Natural killer cell (primary cell): ENCODE measurements at regions not wholly inside any gene's neighbourhood (a gene's known extent, or its start where the extent isn't known, plus 50 kb on each side); places are given as distances from the start of the nearest gene placed in this dataset.

ENCODE experiments used
- ATAC-seq, 3 donors: fragments of 150-1000 bp in 2 of 3; fragments of 200-7000 bp in 1 of 3; cut with Tn5 transposase; 1 replicate in 1 of 3; 2 replicates in 2 of 3; pipeline ENCODE4 v1.10.0; 2021; ENCODE audit warnings: mild to moderate bottlenecking in 2 of 3, moderate library complexity in 2 of 3
- DNase-seq, 2 donors: peaks; one replicate each; pipeline versions ENCODE4 v3.0.0 to v3.0.0-alpha.2; 2013 to 2021; ENCODE audit warnings: mixed read lengths in 1 of 2
- H3K27ac ChIP-seq: one replicate; pipeline ENCODE4 v1.5.1; 2013; ENCODE audit warnings: mild to moderate bottlenecking, low read length
- H3K27me3 ChIP-seq: one replicate; pipeline ENCODE4 v1.6.1; 2013; ENCODE audit warnings: low read length; ENCODE audit not compliant: control insufficient read depth, insufficient read depth
- H3K36me3 ChIP-seq: one replicate; pipeline ENCODE4 v1.6.1; 2013; ENCODE audit warnings: low read length; ENCODE audit not compliant: control insufficient read depth, insufficient read depth
- H3K4me1 ChIP-seq: one replicate; pipeline ENCODE4 v1.6.1; 2013; ENCODE audit warnings: low read length; ENCODE audit not compliant: control insufficient read depth, insufficient read depth
- H3K4me3 ChIP-seq: one replicate; pipeline ENCODE4 v1.5.1; 2013; ENCODE audit warnings: low read length
- H3K9me3 ChIP-seq: one replicate; pipeline ENCODE4 v1.6.1; 2013; ENCODE audit warnings: low read length; ENCODE audit not compliant: control insufficient read depth, insufficient read depth
- H3K27ac Mint-ChIP-seq, 2 donors: one replicate each; pipeline ENCODE4 v1.8.0; 2022; ENCODE audit warnings: mild to moderate bottlenecking in 2 of 2, mixed read lengths in 2 of 2, moderate library complexity in 1 of 2
- H3K27me3 Mint-ChIP-seq, 2 donors: one replicate each; pipeline ENCODE4 v1.8.0; 2022; ENCODE audit warnings: low read depth in 2 of 2, mixed read lengths in 2 of 2
- H3K36me3 Mint-ChIP-seq: one replicate; pipeline ENCODE4 v1.8.0; 2022; ENCODE audit warnings: mixed read lengths
- H3K4me1 Mint-ChIP-seq, 2 donors: one replicate each; pipeline ENCODE4 v1.8.0; 2022; ENCODE audit warnings: mixed read lengths in 2 of 2
- H3K4me3 Mint-ChIP-seq: one replicate; pipeline ENCODE4 v1.8.0; 2022; ENCODE audit warnings: mild to moderate bottlenecking, moderate library complexity, mixed read lengths
- H3K9me3 Mint-ChIP-seq, 2 donors: one replicate each; pipeline ENCODE4 v1.8.0; 2022; ENCODE audit warnings: mixed read lengths in 2 of 2
- CTCF ChIP-seq: fragments of 200-600 bp; IDR thresholded peaks from one replicate; pipeline ENCODE4 v1.8.0; 2022; ENCODE audit warnings: antibody characterized with exemption
- WGBS: methylation state at CpG from one replicate; pipeline ENCODE4 v1.1.7; 2013; ENCODE audit warnings: missing lambda C conversion rate; ENCODE audit not compliant: insufficient coverage; 5-methylcytosine and 5-hydroxymethylcytosine counted together
- intact Hi-C: fragments of 100-400 bp; cut with micrococcal nuclease; formaldehyde crosslinking; loops from one replicate; pipeline ENCODE4 v1.14.2; 2022

- intact Hi-C loops, result no loop called here
- Histone ChIP-seq H3K9me3 (peaks cover 3% of the 10 kb centered on the region), H3K4me1 (no peaks in the 10 kb centered on the region), H3K4me3 (no peak overlapping the region), H3K36me3 (no peaks in the 10 kb centered on the region), H3K27me3 (no peaks in the 10 kb centered on the region), H3K27ac (no peak overlapping the region)
- 85% methylated on average over 3 of the region's 3 CpGs for WGBS
- no peak for DNase-seq
- Mint-ChIP-seq H3K9me3 (peaks cover 9 to 13% of the 10 kb centered on the region in 2 donors), H3K4me1 (no peaks in the 10 kb centered on the region), H3K36me3 (no peaks in the 10 kb centered on the region), H3K27me3 (no peaks in the 10 kb centered on the region), H3K4me3 (no peak overlapping the region), H3K27ac (no peak overlapping the region)
- TF ChIP-seq CTCF, result no peak
- ATAC-seq, result no peak
Observed at GRCh38 chr2:107008843-107009242, 122.9 kb upstream of the ST6GAL2 start.

- Mint-ChIP-seq H3K4me1 (no peaks in the 10 kb centered on the region), H3K4me3 (no peak overlapping the region), H3K9me3 (peaks cover 9 to 13% of the 10 kb centered on the region in 2 donors), H3K27ac (no peak overlapping the region), H3K36me3 (no peaks in the 10 kb centered on the region), H3K27me3 (no peaks in the 10 kb centered on the region)
- Histone ChIP-seq H3K9me3 (peaks cover 3% of the 10 kb centered on the region), H3K27me3 (no peaks in the 10 kb centered on the region), H3K4me1 (no peaks in the 10 kb centered on the region), H3K4me3 (no peak overlapping the region), H3K27ac (no peak overlapping the region), H3K36me3 (no peaks in the 10 kb centered on the region)
- ATAC-seq (no peak), DNase-seq (no peak)
- no peak for TF ChIP-seq CTCF
- intact Hi-C loops, result no loop called here
- 95% methylated on average over 2 of the region's 3 CpGs for WGBS
Observed at GRCh38 chr2:107009275-107009674, 123.3 kb upstream of the ST6GAL2 start.

GRCh38 chr2:107012714-107013306, 126.8 kb upstream of the ST6GAL2 start:
- no peaks in the 10 kb centered on the region for H3K27me3 ChIP-seq
- no peaks in the 10 kb centered on the region for H3K4me1 ChIP-seq
- WGBS, result 84% methylated on average over 5 of the region's 5 CpGs
- no peak overlapping the region for H3K27ac ChIP-seq
- intact Hi-C loops, result no loop called here
- H3K4me1 Mint-ChIP-seq, result no peaks in the 10 kb centered on the region
- no peaks in the 10 kb centered on the region for H3K36me3 Mint-ChIP-seq
- no peaks in the 10 kb centered on the region for H3K36me3 ChIP-seq
- no peak overlapping the region for H3K27ac Mint-ChIP-seq
- DNase-seq (no peak), ATAC-seq (no peak)
- no peak for TF ChIP-seq CTCF
- peaks cover 3% of the 10 kb centered on the region for H3K9me3 ChIP-seq
- H3K27me3 Mint-ChIP-seq, result no peaks in the 10 kb centered on the region
- H3K4me3 Mint-ChIP-seq, result no peak overlapping the region
- H3K4me3 ChIP-seq, result no peak overlapping the region
- peaks cover 6 to 7% of the 10 kb centered on the region in 2 donors for H3K9me3 Mint-ChIP-seq

GRCh38 chr2:107013884-107014283, 127.9 kb upstream of the ST6GAL2 start:
- Histone ChIP-seq H3K27ac (no peak overlapping the region), H3K9me3 (peaks cover 3% of the 10 kb centered on the region), H3K36me3 (no peaks in the 10 kb centered on the region), H3K4me1 (no peaks in the 10 kb centered on the region), H3K4me3 (no peak overlapping the region), H3K27me3 (no peaks in the 10 kb centered on the region)
- DNase-seq (no peak), ATAC-seq (no peak)
- intact Hi-C loops, result no loop called here
- 100% methylated on average over 1 of the region's 2 CpGs for WGBS
- Mint-ChIP-seq H3K27ac (no peak overlapping the region), H3K9me3 (peaks cover 9 to 11% of the 10 kb centered on the region in 2 donors), H3K36me3 (no peaks in the 10 kb centered on the region), H3K4me3 (no peak overlapping the region), H3K27me3 (no peaks in the 10 kb centered on the region), H3K4me1 (no peaks in the 10 kb centered on the region)
- TF ChIP-seq CTCF, result no peak
